Karpas-422 (cell line): ENCODE measurements at regions not wholly inside any gene's neighbourhood (a gene's known extent, or its start where the extent isn't known, plus 50 kb on each side); places are given as distances from the start of the nearest gene placed in this dataset.
"Not testable (repeated sequence)": the region's sequence is repeated elsewhere in the genome, so short reads cannot be mapped to it uniquely, and the experiment has no call there.

Experiments used
- DNase-seq: peaks from one replicate; pipeline ENCODE4 v3.0.0-alpha.2; 2015
- H2AFZ ChIP-seq: fragments of 200-600 bp; sonication (generic); 2 replicates; pipeline ENCODE4 v1.6.1; 2014; ENCODE audit warnings: antibody characterized with exemption, low read length, mixed read lengths
- H3K27ac ChIP-seq: fragments of 200-600 bp; sonication (generic); 2 replicates; pipeline ENCODE4 v1.5.1; 2014; ENCODE audit warnings: mild to moderate bottlenecking, low read length, moderate library complexity
- H3K27me3 ChIP-seq: fragments of 200-600 bp; sonication (generic); 2 replicates; pipeline ENCODE4 v1.6.1; 2014; ENCODE audit warnings: low read length, mixed read lengths
- H3K36me3 ChIP-seq: fragments of 200-600 bp; sonication (generic); 2 replicates; pipeline ENCODE4 v1.6.1; 2014; ENCODE audit warnings: low read length, mixed read lengths; ENCODE audit not compliant: insufficient read depth
- H3K4me1 ChIP-seq: fragments of 200-600 bp; sonication (generic); 2 replicates; pipeline ENCODE4 v1.6.1; 2014; ENCODE audit warnings: mild to moderate bottlenecking, low read length, mixed read lengths
- H3K4me2 ChIP-seq: fragments of 200-600 bp; sonication (generic); 2 replicates; pipeline ENCODE4 v1.6.1; 2014; ENCODE audit warnings: low read length, low read depth, mild to moderate bottlenecking; ENCODE audit not compliant: poor library complexity, severe bottlenecking
- H3K4me3 ChIP-seq: fragments of 200-600 bp; sonication (generic); 2 replicates; pipeline ENCODE4 v1.5.1; 2014; ENCODE audit warnings: mild to moderate bottlenecking, antibody characterized with exemption, low read length, mixed read lengths
- H3K79me2 ChIP-seq: fragments of 200-600 bp; sonication (generic); 2 replicates; pipeline ENCODE4 v1.6.1; 2014; ENCODE audit warnings: mild to moderate bottlenecking, low read length, mixed read lengths
- H3K9ac ChIP-seq: fragments of 200-600 bp; sonication (generic); 2 replicates; pipeline ENCODE4 v1.6.0; 2014; ENCODE audit warnings: low read length
- H3K9me2 ChIP-seq: fragments of 200-600 bp; sonication (generic), shearing (Covaris generic); replicated peaks from 2 replicates; pipeline ENCODE4 v1.6.0; 2014; ENCODE audit warnings: mild to moderate bottlenecking, low read length, moderate library complexity; ENCODE audit not compliant: insufficient read depth
- H3K9me3 ChIP-seq: fragments of 300-700, 200-600 bp; sonication (generic); 2 replicates; pipeline ENCODE4 v1.6.1; 2014; ENCODE audit warnings: low read length, mixed read lengths
- H4K20me1 ChIP-seq: fragments of 200-600 bp; sonication (generic); 2 replicates; pipeline ENCODE4 v1.6.1; 2014; ENCODE audit warnings: mild to moderate bottlenecking, antibody characterized with exemption, low read length, low read depth; ENCODE audit not compliant: insufficient read depth

DNA sequence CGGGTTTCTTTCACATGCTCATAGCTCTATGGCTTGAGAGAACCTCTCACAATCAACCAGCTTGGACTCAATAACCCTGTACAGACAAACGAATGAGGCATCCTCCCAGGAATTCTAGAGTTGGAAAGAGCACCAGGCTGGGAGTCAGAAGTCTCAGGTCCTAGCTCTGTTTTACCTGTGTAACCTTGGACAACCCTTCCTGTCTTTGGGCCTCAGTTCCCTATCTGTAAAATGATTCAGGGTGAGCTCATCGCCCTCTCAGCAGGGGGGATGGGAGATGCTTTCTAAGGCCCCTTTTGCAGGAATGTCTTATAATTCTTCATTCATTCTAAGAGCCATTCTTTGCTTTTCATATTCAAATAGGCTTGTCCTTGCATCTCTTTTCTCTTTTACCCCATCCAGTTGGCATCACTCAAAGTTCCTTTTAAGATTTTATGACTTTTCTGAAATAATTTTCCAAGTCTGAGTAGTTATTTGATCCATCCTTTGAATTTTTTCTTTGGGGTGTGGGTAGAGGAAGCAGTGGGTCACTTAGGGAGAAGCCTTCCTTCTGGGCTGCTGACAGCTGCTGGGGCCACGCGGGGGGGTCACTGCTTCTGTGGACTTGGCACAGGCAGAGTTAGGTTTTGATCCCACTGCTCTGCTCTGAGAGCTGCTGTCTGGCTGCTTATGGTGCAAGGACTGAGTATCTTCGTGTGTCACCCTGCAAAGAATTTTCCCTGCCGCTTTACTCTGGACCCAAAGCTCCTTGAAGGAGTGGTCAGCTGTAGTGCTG, 102.7 kb downstream of the UTP18 start:
- H3K9me2 ChIP-seq, result no peaks in the 10 kb centered on the region
- no peak overlapping the region for H3K27ac ChIP-seq
- no peaks in the 10 kb centered on the region for H3K4me1 ChIP-seq
- no peaks in the 10 kb centered on the region for H3K79me2 ChIP-seq
- no peaks in the 10 kb centered on the region for H3K27me3 ChIP-seq
- H3K4me3 ChIP-seq, result no peak overlapping the region
- H4K20me1 ChIP-seq, result no peaks in the 10 kb centered on the region
- H3K9me3 ChIP-seq, result no peaks in the 10 kb centered on the region
- H3K9ac ChIP-seq, result no peak overlapping the region
- no peak for DNase-seq
- no peaks in the 10 kb centered on the region for H3K36me3 ChIP-seq
- H2AFZ ChIP-seq, result no peak overlapping the region
- no peak overlapping the region for H3K4me2 ChIP-seq

DNA sequence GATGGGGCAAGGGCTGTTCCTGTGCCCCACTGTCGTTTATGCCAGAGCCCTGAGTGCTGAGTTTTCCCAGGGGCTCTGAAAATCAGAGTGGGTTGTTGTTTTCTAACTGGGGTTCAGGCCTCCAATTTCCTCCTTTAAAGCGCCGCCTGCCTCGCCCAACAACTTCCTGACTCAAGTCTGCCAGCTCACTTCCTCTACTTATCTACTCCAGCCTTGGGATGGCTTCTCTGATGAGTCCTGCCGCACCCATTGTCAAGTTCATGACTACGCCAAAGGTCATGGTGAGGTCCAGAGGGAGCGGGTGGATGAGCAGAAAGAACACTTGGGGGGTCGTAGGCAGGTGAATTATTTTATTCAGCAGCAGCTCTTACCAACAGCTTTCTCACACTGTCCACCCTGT, 104.7 kb downstream of the UTP18 start:
- no peak overlapping the region for H3K9ac ChIP-seq
- H4K20me1 ChIP-seq, result no peaks in the 10 kb centered on the region
- H3K4me3 ChIP-seq, result no peak overlapping the region
- H3K36me3 ChIP-seq, result no peaks in the 10 kb centered on the region
- H3K9me2 ChIP-seq, result no peaks in the 10 kb centered on the region
- no peaks in the 10 kb centered on the region for H3K4me1 ChIP-seq
- DNase-seq, result no peak
- no peak overlapping the region for H3K27ac ChIP-seq
- H3K27me3 ChIP-seq, result no peaks in the 10 kb centered on the region
- no peaks in the 10 kb centered on the region for H3K79me2 ChIP-seq
- H2AFZ ChIP-seq, result no peak overlapping the region
- H3K9me3 ChIP-seq, result no peaks in the 10 kb centered on the region
- H3K4me2 ChIP-seq, result no peak overlapping the region

DNA sequence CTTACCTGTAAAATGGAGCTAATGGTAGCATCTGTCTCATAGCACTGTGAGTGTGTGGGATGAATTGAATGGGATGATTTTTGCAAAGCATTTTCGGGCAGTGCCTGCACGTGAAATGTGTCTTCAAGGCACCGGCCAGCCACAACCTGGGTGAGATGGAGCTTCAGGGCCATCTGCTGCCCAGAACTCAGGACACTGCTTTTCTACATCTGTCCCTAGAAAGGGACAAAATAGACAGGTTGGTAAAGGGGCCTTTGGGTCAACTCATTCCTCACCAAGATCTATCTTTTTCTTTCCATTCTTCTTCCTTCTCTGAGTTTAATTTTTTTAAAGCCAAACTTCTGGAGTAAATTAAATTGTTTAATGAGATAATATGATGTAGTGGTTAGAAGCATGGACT, 106.5 kb downstream of the UTP18 start:
- Histone ChIP-seq H3K4me1 (peaks cover 3% of the 10 kb centered on the region), H2AFZ (no peak overlapping the region), H3K79me2 (no peaks in the 10 kb centered on the region), H4K20me1 (no peaks in the 10 kb centered on the region), H3K4me3 (no peak overlapping the region), H3K9ac (no peak overlapping the region), H3K27me3 (no peaks in the 10 kb centered on the region), H3K4me2 (no peak overlapping the region), H3K9me2 (no peaks in the 10 kb centered on the region), H3K36me3 (no peaks in the 10 kb centered on the region), H3K9me3 (no peaks in the 10 kb centered on the region), H3K27ac (no peak overlapping the region)
- DNase-seq, result no peak

DNA sequence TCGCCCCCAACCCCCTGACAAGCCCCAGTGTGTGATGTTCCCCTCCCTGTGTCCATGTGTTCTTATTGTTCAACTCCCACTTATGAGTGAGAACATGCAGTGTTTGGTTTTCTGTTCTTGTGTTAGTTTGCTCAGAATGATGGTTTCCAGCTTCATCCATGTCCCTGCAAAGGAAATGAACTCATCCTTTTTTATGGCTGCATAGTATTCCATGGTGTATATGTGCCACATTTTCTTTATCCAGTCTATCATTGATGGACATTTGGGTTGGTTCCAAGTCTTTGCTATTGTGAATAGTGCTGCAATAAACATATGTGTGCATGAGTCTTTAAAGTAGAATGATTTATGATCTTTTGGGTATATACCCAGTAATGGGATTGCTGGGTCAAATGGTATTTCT, 107.5 kb downstream of the UTP18 start:
- H3K9me3 ChIP-seq, H3K4me3 ChIP-seq, H3K36me3 ChIP-seq, H2AFZ ChIP-seq, H3K9me2 ChIP-seq, H3K79me2 ChIP-seq, DNase-seq, H3K9ac ChIP-seq, H3K4me2 ChIP-seq, H4K20me1 ChIP-seq, H3K27ac ChIP-seq, H3K27me3 ChIP-seq: not testable (repeated sequence)
- H3K4me1 ChIP-seq, result peaks cover 10% of the 10 kb centered on the region

DNA sequence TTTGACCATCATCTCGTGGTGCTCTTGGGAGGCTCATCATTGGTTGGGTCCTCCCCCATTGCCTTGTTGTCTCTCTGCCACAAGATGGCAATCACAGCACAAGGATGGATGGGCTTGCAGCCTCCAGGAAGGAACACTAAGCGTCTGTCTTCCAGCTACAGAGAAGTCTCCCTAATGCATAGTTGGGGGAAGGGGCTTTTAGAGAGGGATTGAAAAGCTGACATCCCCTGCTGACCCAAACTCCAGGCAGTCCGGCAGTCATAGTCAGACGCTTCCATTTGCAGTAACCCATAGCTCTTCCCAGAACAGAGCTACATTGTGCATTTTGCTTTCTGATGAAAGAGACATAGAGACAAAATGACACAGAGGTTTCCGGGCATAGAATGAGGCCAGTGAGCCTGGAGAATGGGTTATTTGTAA, 111.4 kb downstream of the UTP18 start:
- Histone ChIP-seq H4K20me1 (no peaks in the 10 kb centered on the region), H3K27ac (no peak overlapping the region), H3K9me2 (no peaks in the 10 kb centered on the region), H3K79me2 (no peaks in the 10 kb centered on the region), H2AFZ (peak overlapping the region; percentile 49; the same call in 1 of the 2 replicates), H3K36me3 (no peaks in the 10 kb centered on the region), H3K27me3 (no peaks in the 10 kb centered on the region), H3K4me1 (peaks cover 10% of the 10 kb centered on the region), H3K4me3 (peak overlapping the region; percentile 63), H3K4me2 (peak overlapping the region; percentile 69), H3K9ac (peak overlapping the region; percentile 64), H3K9me3 (no peaks in the 10 kb centered on the region)
- peak; percentile 79 for DNase-seq

DNA sequence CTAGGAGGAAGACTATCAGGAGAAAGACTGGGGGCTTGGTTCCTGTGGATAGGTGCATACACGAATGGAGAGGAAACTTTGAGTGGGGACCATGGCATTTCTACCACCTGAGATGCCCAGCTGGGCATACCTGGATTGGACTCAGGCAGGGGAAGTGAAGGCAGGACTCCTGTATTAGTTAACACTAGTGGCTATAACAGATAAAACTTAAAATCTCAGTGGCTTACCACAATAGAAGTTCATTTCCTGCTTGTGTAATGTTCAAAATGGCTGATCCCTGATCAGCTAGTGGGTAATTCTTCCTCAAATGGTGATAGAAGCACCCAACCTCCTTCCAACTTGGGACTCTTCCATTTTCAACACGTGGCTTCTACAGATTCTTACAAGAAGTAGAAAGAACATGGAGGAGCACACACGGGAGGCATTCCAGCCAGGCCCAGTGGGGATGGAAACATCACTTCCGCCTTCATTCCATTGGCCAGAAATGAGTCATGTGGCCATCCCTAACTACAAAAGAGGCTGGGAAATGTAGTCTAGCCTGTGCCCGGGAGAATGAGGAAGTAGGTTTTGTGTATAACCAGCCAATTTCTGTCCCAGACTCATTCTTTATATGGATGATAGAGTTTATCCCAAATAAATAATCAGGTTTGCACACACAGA, 112.1 kb downstream of the UTP18 start:
- H3K4me1 ChIP-seq, result peaks cover 10% of the 10 kb centered on the region
- peak overlapping the region; percentile 63 for H3K4me3 ChIP-seq
- no peaks in the 10 kb centered on the region for H3K79me2 ChIP-seq
- H3K36me3 ChIP-seq, result no peaks in the 10 kb centered on the region
- peak overlapping the region; percentile 69 for H3K4me2 ChIP-seq
- no peaks in the 10 kb centered on the region for H3K9me3 ChIP-seq
- H4K20me1 ChIP-seq, result no peaks in the 10 kb centered on the region
- no peak overlapping the region for H3K27ac ChIP-seq
- no peaks in the 10 kb centered on the region for H3K27me3 ChIP-seq
- H3K9me2 ChIP-seq, result no peaks in the 10 kb centered on the region
- DNase-seq, result peak; percentile 96
- peak overlapping the region; percentile 49 for H2AFZ ChIP-seq
- peak overlapping the region; percentile 64 for H3K9ac ChIP-seq

DNA sequence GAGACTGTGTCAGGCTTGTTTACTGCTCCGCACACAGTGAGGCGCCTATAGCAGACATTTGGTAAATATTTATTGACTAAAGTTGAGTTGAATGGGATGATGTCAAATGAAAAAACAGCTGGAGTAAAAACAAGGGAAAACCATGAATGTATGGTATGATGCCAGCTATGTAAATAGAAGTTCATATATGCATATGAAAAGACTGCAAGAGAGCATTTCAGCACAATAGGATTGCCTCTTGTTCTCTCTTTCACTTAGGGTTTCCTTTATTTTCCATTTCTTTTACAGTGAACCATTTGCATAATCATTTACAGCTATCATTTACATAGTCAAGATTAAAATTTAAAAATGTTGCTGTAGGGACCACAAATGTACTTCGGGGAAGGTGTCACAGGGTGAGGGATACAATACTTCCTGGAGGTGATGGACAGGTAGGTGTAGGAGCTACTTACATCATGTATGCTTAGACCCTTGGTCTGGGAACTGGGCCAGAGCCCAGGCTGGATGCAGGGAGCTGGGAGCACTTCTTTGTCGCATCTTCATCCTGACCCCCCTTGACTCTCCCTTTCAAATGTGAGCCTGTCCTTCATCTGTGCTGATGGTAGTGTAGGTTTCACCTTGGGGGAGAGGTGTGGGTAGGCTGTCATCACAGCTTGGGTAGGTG, 113.3 kb downstream of the UTP18 start:
- Histone ChIP-seq H3K4me1 (peaks cover 10% of the 10 kb centered on the region), H3K9me2 (no peaks in the 10 kb centered on the region), H3K27ac (no peak overlapping the region), H3K9ac (no peak overlapping the region), H4K20me1 (no peaks in the 10 kb centered on the region), H3K79me2 (no peaks in the 10 kb centered on the region), H3K4me3 (no peak overlapping the region), H2AFZ (no peak overlapping the region), H3K27me3 (no peaks in the 10 kb centered on the region), H3K9me3 (no peaks in the 10 kb centered on the region), H3K36me3 (no peaks in the 10 kb centered on the region), H3K4me2 (no peak overlapping the region)
- no peak for DNase-seq

DNA sequence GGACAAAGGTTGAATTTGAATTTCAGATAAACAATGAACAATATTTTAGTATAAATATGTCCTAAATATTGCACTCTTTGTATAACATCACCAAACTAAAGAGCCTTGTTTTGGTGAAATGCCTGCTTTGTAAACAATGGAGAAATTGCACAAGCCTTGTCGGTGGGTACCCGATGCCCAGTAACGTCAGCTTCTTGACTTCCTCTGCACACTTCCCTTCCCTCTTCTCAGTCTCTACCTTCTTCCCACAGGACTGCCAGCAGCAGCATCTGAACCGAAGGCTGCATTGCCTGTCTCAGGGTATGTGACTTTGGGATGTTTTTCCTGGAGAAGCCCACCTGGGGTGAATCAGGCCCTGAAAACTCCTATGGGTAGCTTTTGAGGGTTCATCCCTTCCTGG, 113.9 kb downstream of the UTP18 start:
- Histone ChIP-seq H4K20me1 (no peaks in the 10 kb centered on the region), H2AFZ (no peak overlapping the region), H3K79me2 (no peaks in the 10 kb centered on the region), H3K4me2 (no peak overlapping the region), H3K27ac (no peak overlapping the region), H3K9me3 (no peaks in the 10 kb centered on the region), H3K36me3 (no peaks in the 10 kb centered on the region), H3K9me2 (no peaks in the 10 kb centered on the region), H3K4me3 (no peak overlapping the region), H3K4me1 (peaks cover 10% of the 10 kb centered on the region), H3K9ac (no peak overlapping the region), H3K27me3 (no peaks in the 10 kb centered on the region)
- no peak for DNase-seq
